ENCODE measurements at regions not wholly inside any gene's neighbourhood (a gene's known extent, or its start where the extent isn't known, plus 50 kb on each side); places are given as distances from the start of the nearest gene placed in this dataset.

- TF ChIP-seq USF1 (IDR thresholded peaks at IDR 0.05; ENCODE audit: borderline replicate concordance, low read depth) (no peak), MEF2A (IDR thresholded peaks at IDR 0.05; ENCODE audit: borderline replicate concordance, low read depth) (no peak), SIN3A (IDR thresholded peaks at IDR 0.05; ENCODE audit: borderline replicate concordance, low read depth, low read length) (no peak)
These were observed 80.6 kb upstream of the UXS1 start (continued) for GRCh38 chr2:106274668-106275067.

DNA sequence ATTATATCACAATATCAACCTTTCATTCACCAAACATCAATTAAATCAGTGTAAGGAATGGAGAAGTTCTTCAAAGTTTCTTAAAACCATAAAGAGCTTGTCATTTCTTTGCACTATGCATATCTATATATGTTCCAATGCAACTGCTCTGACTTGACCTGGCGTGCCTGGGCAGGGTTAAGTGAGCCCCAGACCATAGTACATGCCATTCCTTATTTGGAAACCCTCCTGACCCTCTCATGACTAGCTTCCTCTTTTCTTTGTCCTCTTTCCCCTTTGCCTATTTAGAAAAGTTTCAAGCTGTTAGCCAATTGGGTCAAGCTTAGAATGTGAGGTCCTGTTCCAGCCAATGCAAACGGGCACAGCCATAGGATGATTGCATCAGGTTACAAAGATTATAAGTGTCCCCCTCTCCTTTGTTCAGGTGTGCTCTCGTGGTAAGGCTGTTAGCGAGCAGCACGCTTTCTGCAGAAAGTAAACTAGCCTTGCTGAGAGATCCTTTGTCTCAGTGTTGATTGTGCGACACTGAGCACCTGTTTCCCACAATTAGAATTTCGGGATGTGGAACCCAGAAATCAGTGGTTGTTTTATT is 78.2 kb upstream of the UXS1 start:
- H2AFZ ChIP-seq (ENCODE audit: low read depth): no peak overlapping the region
- no peaks in the 10 kb centered on the region for H3K36me3 ChIP-seq (replicated peaks in 1 of 2; ENCODE audit: control insufficient read depth in 1 of 2, insufficient read depth in 2 of 2, low read length in 1 of 2)
- WGBS (ENCODE audit: low lambda C conversion rate): 38% methylated on average over 7 of the region's 7 CpGs
- H3K9me2 ChIP-seq: no peaks in the 10 kb centered on the region
- no peak overlapping the region for H3K9ac ChIP-seq
- H3K4me1 ChIP-seq (ENCODE audit: control insufficient read depth in 1 of 2, insufficient read depth in 2 of 2, low read depth in 1 of 2, low read length in 1 of 2): peaks cover 0 to 10% of the 10 kb centered on the region in 2 experiments; a peak in 1 of 4 replicates
- no peaks in the 10 kb centered on the region for H3K27me3 ChIP-seq (ENCODE audit: insufficient read depth)
- H3K4me3 ChIP-seq (ENCODE audit: low read depth in 2 of 2, low read length in 1 of 2): no peak overlapping the region
- CTCF ChIA-PET: no interaction called here
- no peak for TF ChIP-seq ZBTB33 (IDR thresholded peaks at IDR 0.05; ENCODE audit: borderline replicate concordance, low read depth)
- TF ChIP-seq EP300 (IDR thresholded peaks at IDR 0.05; ENCODE audit: borderline replicate concordance in 1 of 2, low read depth in 1 of 2, low read length in 1 of 2): no peak
- no peak for TF ChIP-seq RAD21 (IDR thresholded peaks at IDR 0.05; ENCODE audit: low read length)
- no peaks in the 10 kb centered on the region for H3K79me2 ChIP-seq (ENCODE audit: insufficient read depth)
- H3K9me3 ChIP-seq: no peaks in the 10 kb centered on the region
- H3F3A ChIP-seq (replicated peaks; ENCODE audit: insufficient read depth): no peaks in the 10 kb centered on the region
- POLR2A ChIA-PET: no interaction called here
- H4K20me1 ChIP-seq (ENCODE audit: insufficient read depth): no peaks in the 10 kb centered on the region
- no peak overlapping the region for H3K27ac ChIP-seq (ENCODE audit: low read depth in 2 of 2, low read length in 1 of 2)
- no peak overlapping the region for H3K4me2 ChIP-seq
- DNase-seq: no peak

DNA sequence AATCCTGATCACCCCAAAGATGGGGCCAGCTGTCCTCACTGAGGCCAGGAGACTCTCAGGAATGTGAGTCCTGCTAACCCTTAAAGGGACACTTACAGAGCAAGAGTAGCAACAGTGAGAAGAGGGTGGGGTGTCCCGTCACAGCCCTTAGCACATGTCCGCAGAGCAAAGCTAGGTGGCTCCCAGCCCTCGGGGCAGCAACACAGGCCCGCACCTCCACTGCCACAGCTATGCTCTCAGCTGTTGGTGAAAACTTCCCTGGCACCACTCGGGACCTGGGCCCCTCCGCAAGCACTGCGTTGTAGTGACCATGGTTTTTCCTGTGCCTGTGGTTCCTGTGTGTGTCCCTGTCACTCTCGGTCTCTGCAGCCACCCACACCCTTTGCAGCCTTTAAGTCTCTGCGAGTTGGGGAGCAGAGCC is 76.4 kb upstream of the UXS1 start:
- Histone ChIP-seq H3K27me3 (ENCODE audit: insufficient read depth) (no peaks in the 10 kb centered on the region), H3K4me1 (ENCODE audit: control insufficient read depth in 1 of 2, insufficient read depth in 2 of 2, low read depth in 1 of 2, low read length in 1 of 2) (peaks cover 0 to 10% of the 10 kb centered on the region in 2 experiments; a peak in 1 of 4 replicates), H3K9me3 (no peaks in the 10 kb centered on the region), H3F3A (replicated peaks; ENCODE audit: insufficient read depth) (no peaks in the 10 kb centered on the region), H3K4me2 (peak overlapping the region; percentile 63; the same call in 1 of the 2 replicates), H2AFZ (ENCODE audit: low read depth) (no peak overlapping the region), H3K36me3 (replicated peaks in 1 of 2; ENCODE audit: control insufficient read depth in 1 of 2, insufficient read depth in 2 of 2, low read length in 1 of 2) (no peaks in the 10 kb centered on the region), H3K4me3 (ENCODE audit: low read depth in 2 of 2, low read length in 1 of 2) (peak overlapping the region; percentile 39 to 43; a peak in 3 of 4 replicates), H4K20me1 (ENCODE audit: insufficient read depth) (no peaks in the 10 kb centered on the region), H3K79me2 (ENCODE audit: insufficient read depth) (no peaks in the 10 kb centered on the region), H3K27ac (ENCODE audit: low read depth in 2 of 2, low read length in 1 of 2) (no peak overlapping the region), H3K9ac (no peak overlapping the region), H3K9me2 (no peaks in the 10 kb centered on the region)
- ChIA-PET CTCF (interaction anchor here (0.9 to 1.8 kb wide), 3 partner anchors 10 to 272 kb away, joined by 4 to 5 read pairs (median 4); no protein-coding TSS in a partner anchor), POLR2A (no interaction called here)
- DNase-seq: no peak
- WGBS (ENCODE audit: low lambda C conversion rate): 55% methylated on average over 7 of the region's 9 CpGs
- TF ChIP-seq SMC3 (IDR thresholded peaks at IDR 0.05; ENCODE audit: low read depth, low read length) (no peak), MAX (IDR thresholded peaks at IDR 0.05; ENCODE audit: low read depth) (no peak), GATA2 (CRISPR knock-in tag; IDR thresholded peaks at IDR 0.05) (no peak)
- TF ChIP-seq, protein P1, sequence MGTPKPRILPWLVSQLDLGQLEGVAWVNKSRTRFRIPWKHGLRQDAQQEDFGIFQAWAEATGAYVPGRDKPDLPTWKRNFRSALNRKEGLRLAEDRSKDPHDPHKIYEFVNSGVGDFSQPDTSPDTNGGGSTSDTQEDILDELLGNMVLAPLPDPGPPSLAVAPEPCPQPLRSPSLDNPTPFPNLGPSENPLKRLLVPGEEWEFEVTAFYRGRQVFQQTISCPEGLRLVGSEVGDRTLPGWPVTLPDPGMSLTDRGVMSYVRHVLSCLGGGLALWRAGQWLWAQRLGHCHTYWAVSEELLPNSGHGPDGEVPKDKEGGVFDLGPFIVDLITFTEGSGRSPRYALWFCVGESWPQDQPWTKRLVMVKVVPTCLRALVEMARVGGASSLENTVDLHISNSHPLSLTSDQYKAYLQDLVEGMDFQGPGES (IDR thresholded peaks at IDR 0.05; ENCODE audit: low read depth, low read length): no peak

Measured in SK-N-SH (cell line).